ENCODE measurements at regions not wholly inside any gene's neighbourhood (a gene's known extent, or its start where the extent isn't known, plus 50 kb on each side); places are given as distances from the start of the nearest gene placed in this dataset.

GRCh38 chr11:69941546-69942332 lies 122.5 kb upstream of the FGF3 start:
- ChIA-PET POLR2A (no interaction called here), CTCF (interaction anchor here (0.9 kb wide), 1 partner anchor 26 kb away, joined by 4 read pairs; no protein-coding TSS in a partner anchor)
- no peak overlapping the region for H3K27ac ChIP-seq (ENCODE audit: insufficient read depth in 1 of 2, low read depth in 1 of 2, low read length in 2 of 2, poor library complexity in 1 of 2, severe bottlenecking in 2 of 2)

DNA sequence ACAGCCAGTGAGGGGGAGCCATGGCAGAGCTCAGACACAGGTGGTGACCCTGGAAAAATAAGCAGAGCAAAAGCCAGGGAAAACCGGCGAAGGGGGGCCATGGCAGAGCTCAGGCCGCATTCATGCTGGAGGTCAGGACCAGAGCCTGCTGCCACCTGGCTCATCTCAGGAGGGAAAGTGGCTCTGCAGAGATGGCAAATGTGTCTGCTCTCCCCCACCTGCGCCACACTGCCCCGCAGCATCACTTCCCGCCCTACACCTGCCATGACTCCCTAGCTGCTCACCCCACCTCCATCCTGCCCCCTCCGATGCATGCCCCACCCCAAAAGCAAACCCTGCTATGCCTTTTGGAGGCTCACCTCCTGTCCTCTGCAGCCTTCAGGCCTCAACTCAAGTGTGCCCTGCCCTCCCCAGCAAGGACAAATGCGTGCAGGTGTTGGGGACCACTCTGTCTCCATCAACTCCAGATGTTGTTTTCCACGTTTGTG lies 123.2 kb upstream of the FGF3 start:
- WGBS (ENCODE audit: insufficient coverage) = 94% methylated on average over 8 of the region's 9 CpGs

More at GRCh38 chr11:69941546-69942332, 122.5 kb upstream of the FGF3 start:
- Histone ChIP-seq H3K36me3 (ENCODE audit: control insufficient read depth in 4 of 4, insufficient read depth in 4 of 4, low read length in 3 of 4) (no peaks in the 10 kb centered on the region), H3K4me1 (ENCODE audit: control extremely low read depth in 1 of 4, control insufficient read depth in 4 of 4, insufficient read depth in 4 of 4, low read length in 3 of 4) (no peaks in the 10 kb centered on the region), H3K9me3 (ENCODE audit: control extremely low read depth in 1 of 5, control insufficient read depth in 4 of 5, insufficient read depth in 2 of 5, low read depth in 1 of 5, low read length in 4 of 5) (peaks cover 0 to 1% (median 0%) of the 10 kb centered on the region in 5 experiments), H3K27me3 (replicated peaks in 2 of 5; ENCODE audit: control insufficient read depth in 4 of 5, insufficient read depth in 5 of 5, low read length in 4 of 5) (peaks cover 2 to 40% (median 4%) of the 10 kb centered on the region in 5 experiments), H3K4me3 (ENCODE audit: control insufficient read depth in 1 of 7, extremely low read depth in 1 of 7, insufficient read depth in 4 of 7, low read depth in 2 of 7, low read length in 6 of 7) (no peak overlapping the region)
- no peak for DNase-seq
- WGBS (ENCODE audit: insufficient coverage) = 96% methylated on average over 7 of the region's 15 CpGs

GRCh38 chr11:69943066-69943465 lies 123.8 kb upstream of the FGF3 start:
- 69% methylated on average over 5 of the region's 6 CpGs for WGBS (ENCODE audit: insufficient coverage)
- H3K27me3 ChIP-seq (replicated peaks in 2 of 5; ENCODE audit: control insufficient read depth in 4 of 5, insufficient read depth in 5 of 5, low read length in 4 of 5) = peaks cover 0 to 46% (median 2%) of the 10 kb centered on the region in 5 experiments

More for the DNA sequence above, 123.2 kb upstream of the FGF3 start:
- no peak for DNase-seq
- Histone ChIP-seq H3K27me3 (replicated peaks in 2 of 5; ENCODE audit: control insufficient read depth in 4 of 5, insufficient read depth in 5 of 5, low read length in 4 of 5) (peaks cover 2 to 42% (median 2%) of the 10 kb centered on the region in 5 experiments), H3K4me3 (ENCODE audit: control insufficient read depth in 1 of 7, extremely low read depth in 1 of 7, insufficient read depth in 4 of 7, low read depth in 2 of 7, low read length in 6 of 7) (no peak overlapping the region), H3K27ac (ENCODE audit: insufficient read depth in 1 of 2, low read depth in 1 of 2, low read length in 2 of 2, poor library complexity in 1 of 2, severe bottlenecking in 2 of 2) (no peak overlapping the region), H3K36me3 (ENCODE audit: control insufficient read depth in 4 of 4, insufficient read depth in 4 of 4, low read length in 3 of 4) (no peaks in the 10 kb centered on the region), H3K9me3 (ENCODE audit: control extremely low read depth in 1 of 5, control insufficient read depth in 4 of 5, insufficient read depth in 2 of 5, low read depth in 1 of 5, low read length in 4 of 5) (no peaks in the 10 kb centered on the region), H3K4me1 (ENCODE audit: control extremely low read depth in 1 of 4, control insufficient read depth in 4 of 4, insufficient read depth in 4 of 4, low read length in 3 of 4) (no peaks in the 10 kb centered on the region)
- CTCF ChIA-PET = interaction anchor here (0.9 kb wide), 1 partner anchor 27 kb away, joined by 4 read pairs; no protein-coding TSS in a partner anchor
- POLR2A ChIA-PET = interaction anchor here (0.6 kb wide), 1 partner anchor 13 kb away, joined by 3 read pairs; no protein-coding TSS in a partner anchor

GRCh38 chr11:69943506-69943905 lies 124.3 kb upstream of the FGF3 start:
- no peak for DNase-seq
- H3K27ac ChIP-seq (ENCODE audit: insufficient read depth in 1 of 2, low read depth in 1 of 2, low read length in 2 of 2, poor library complexity in 1 of 2, severe bottlenecking in 2 of 2) = no peak overlapping the region
- H3K4me3 ChIP-seq (ENCODE audit: control insufficient read depth in 1 of 7, extremely low read depth in 1 of 7, insufficient read depth in 4 of 7, low read depth in 2 of 7, low read length in 6 of 7) = no peak overlapping the region
- H3K4me1 ChIP-seq (ENCODE audit: control extremely low read depth in 1 of 4, control insufficient read depth in 4 of 4, insufficient read depth in 4 of 4, low read length in 3 of 4) = no peaks in the 10 kb centered on the region
- H3K27me3 ChIP-seq (replicated peaks in 2 of 5; ENCODE audit: control insufficient read depth in 4 of 5, insufficient read depth in 5 of 5, low read length in 4 of 5) = peaks cover 0 to 50% (median 2%) of the 10 kb centered on the region in 5 experiments
- H3K9me3 ChIP-seq (ENCODE audit: control extremely low read depth in 1 of 5, control insufficient read depth in 4 of 5, insufficient read depth in 2 of 5, low read depth in 1 of 5, low read length in 4 of 5) = no peaks in the 10 kb centered on the region
- ChIA-PET POLR2A (no interaction called here), CTCF (no interaction called here)
- 89% methylated on average over 11 of the region's 11 CpGs for WGBS (ENCODE audit: insufficient coverage)
- H3K36me3 ChIP-seq (ENCODE audit: control insufficient read depth in 4 of 4, insufficient read depth in 4 of 4, low read length in 3 of 4) = no peaks in the 10 kb centered on the region

More at GRCh38 chr11:69943066-69943465, 123.8 kb upstream of the FGF3 start:
- DNase-seq = no peak
- Histone ChIP-seq H3K4me3 (ENCODE audit: control insufficient read depth in 1 of 7, extremely low read depth in 1 of 7, insufficient read depth in 4 of 7, low read depth in 2 of 7, low read length in 6 of 7) (no peak overlapping the region), H3K36me3 (ENCODE audit: control insufficient read depth in 4 of 4, insufficient read depth in 4 of 4, low read length in 3 of 4) (no peaks in the 10 kb centered on the region), H3K9me3 (ENCODE audit: control extremely low read depth in 1 of 5, control insufficient read depth in 4 of 5, insufficient read depth in 2 of 5, low read depth in 1 of 5, low read length in 4 of 5) (no peaks in the 10 kb centered on the region), H3K27ac (ENCODE audit: insufficient read depth in 1 of 2, low read depth in 1 of 2, low read length in 2 of 2, poor library complexity in 1 of 2, severe bottlenecking in 2 of 2) (no peak overlapping the region), H3K4me1 (ENCODE audit: control extremely low read depth in 1 of 4, control insufficient read depth in 4 of 4, insufficient read depth in 4 of 4, low read length in 3 of 4) (no peaks in the 10 kb centered on the region)
- ChIA-PET POLR2A (interaction anchor here (0.6 kb wide), 1 partner anchor 14 kb away, joined by 3 read pairs; no protein-coding TSS in a partner anchor), CTCF (no interaction called here)

GRCh38 chr11:69944146-69944795 lies 125.1 kb upstream of the FGF3 start:
- WGBS (ENCODE audit: insufficient coverage) = 95% methylated on average over 10 of the region's 10 CpGs
- no peak overlapping the region for H3K4me3 ChIP-seq (ENCODE audit: control insufficient read depth in 1 of 7, extremely low read depth in 1 of 7, insufficient read depth in 4 of 7, low read depth in 2 of 7, low read length in 6 of 7)
- H3K27ac ChIP-seq (ENCODE audit: insufficient read depth in 1 of 2, low read depth in 1 of 2, low read length in 2 of 2, poor library complexity in 1 of 2, severe bottlenecking in 2 of 2) = no peak overlapping the region
- DNase-seq = no peak
- CTCF ChIA-PET = no interaction called here
- H3K36me3 ChIP-seq (ENCODE audit: control insufficient read depth in 4 of 4, insufficient read depth in 4 of 4, low read length in 3 of 4) = no peaks in the 10 kb centered on the region
- no peaks in the 10 kb centered on the region for H3K4me1 ChIP-seq (ENCODE audit: control extremely low read depth in 1 of 4, control insufficient read depth in 4 of 4, insufficient read depth in 4 of 4, low read length in 3 of 4)
- peaks cover 0 to 57% (median 2%) of the 10 kb centered on the region in 5 experiments for H3K27me3 ChIP-seq (replicated peaks in 2 of 5; ENCODE audit: control insufficient read depth in 4 of 5, insufficient read depth in 5 of 5, low read length in 4 of 5)
- POLR2A ChIA-PET = no interaction called here
- H3K9me3 ChIP-seq (ENCODE audit: control extremely low read depth in 1 of 5, control insufficient read depth in 4 of 5, insufficient read depth in 2 of 5, low read depth in 1 of 5, low read length in 4 of 5) = no peaks in the 10 kb centered on the region

DNA sequence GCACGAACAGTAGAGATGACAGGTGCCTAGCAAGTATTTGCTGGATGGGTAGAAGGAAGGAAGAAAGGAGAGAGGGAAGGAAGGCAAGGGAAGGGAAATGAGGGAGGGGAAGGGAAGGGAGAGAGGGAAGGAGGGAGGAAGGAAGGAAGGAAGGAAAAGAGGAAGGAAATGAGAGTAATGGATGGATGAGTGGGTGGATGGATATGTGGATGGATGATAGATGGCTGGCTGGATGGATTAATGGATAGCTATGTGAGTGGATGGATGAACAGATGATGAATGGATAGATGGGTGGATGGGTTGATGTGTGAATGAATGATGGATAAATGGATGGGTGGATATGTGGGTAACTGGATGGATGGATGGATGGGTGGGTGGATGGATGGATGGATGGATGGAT lies 125.9 kb upstream of the FGF3 start:
- H3K27ac ChIP-seq (ENCODE audit: insufficient read depth in 1 of 2, low read depth in 1 of 2, low read length in 2 of 2, poor library complexity in 1 of 2, severe bottlenecking in 2 of 2) = no peak overlapping the region
- POLR2A ChIA-PET = no interaction called here
- CTCF ChIA-PET = no interaction called here
- no peaks in the 10 kb centered on the region for H3K4me1 ChIP-seq (ENCODE audit: control extremely low read depth in 1 of 4, control insufficient read depth in 4 of 4, insufficient read depth in 4 of 4, low read length in 3 of 4)
- WGBS (ENCODE audit: insufficient coverage) = 100% methylated on average over 1 of the region's 1 CpG
- no peaks in the 10 kb centered on the region for H3K36me3 ChIP-seq (ENCODE audit: control insufficient read depth in 4 of 4, insufficient read depth in 4 of 4, low read length in 3 of 4)
- peaks cover 0 to 5% (median under 1%) of the 10 kb centered on the region in 5 experiments for H3K9me3 ChIP-seq (ENCODE audit: control extremely low read depth in 1 of 5, control insufficient read depth in 4 of 5, insufficient read depth in 2 of 5, low read depth in 1 of 5, low read length in 4 of 5)
- peaks cover 0 to 61% (median 2%) of the 10 kb centered on the region in 5 experiments for H3K27me3 ChIP-seq (replicated peaks in 2 of 5; ENCODE audit: control insufficient read depth in 4 of 5, insufficient read depth in 5 of 5, low read length in 4 of 5)
- no peak overlapping the region for H3K4me3 ChIP-seq (ENCODE audit: control insufficient read depth in 1 of 7, extremely low read depth in 1 of 7, insufficient read depth in 4 of 7, low read depth in 2 of 7, low read length in 6 of 7)
- no peak for DNase-seq

Data from common myeloid progenitor, CD34-positive (primary cell).